ENCODE measurements at regions not wholly inside any gene's neighbourhood (a gene's known extent, or its start where the extent isn't known, plus 50 kb on each side); places are given as distances from the start of the nearest gene placed in this dataset.
"Not testable (repeated sequence)": the region's sequence is repeated elsewhere in the genome, so short reads cannot be mapped to it uniquely, and the experiment has no call there.

DNA sequence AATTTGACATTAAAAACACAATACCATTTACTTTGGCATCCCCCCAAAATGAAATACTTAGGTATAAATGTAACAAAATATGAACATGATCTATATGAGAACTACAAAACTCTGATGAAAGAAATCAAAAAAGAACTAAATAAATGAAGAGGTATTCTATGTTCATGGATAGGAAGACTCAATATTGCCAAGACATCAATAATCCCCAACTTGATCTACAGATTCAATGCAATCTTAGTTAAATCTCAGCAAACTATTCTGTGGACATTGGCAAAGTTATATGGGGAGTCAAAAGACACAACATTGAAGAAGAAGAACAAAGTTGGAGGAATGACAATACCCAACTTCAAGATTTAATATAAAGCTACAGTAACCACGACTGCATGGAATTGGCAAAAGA lies 145.2 kb upstream of the HEY2 start:
- TF ChIP-seq, protein P1, sequence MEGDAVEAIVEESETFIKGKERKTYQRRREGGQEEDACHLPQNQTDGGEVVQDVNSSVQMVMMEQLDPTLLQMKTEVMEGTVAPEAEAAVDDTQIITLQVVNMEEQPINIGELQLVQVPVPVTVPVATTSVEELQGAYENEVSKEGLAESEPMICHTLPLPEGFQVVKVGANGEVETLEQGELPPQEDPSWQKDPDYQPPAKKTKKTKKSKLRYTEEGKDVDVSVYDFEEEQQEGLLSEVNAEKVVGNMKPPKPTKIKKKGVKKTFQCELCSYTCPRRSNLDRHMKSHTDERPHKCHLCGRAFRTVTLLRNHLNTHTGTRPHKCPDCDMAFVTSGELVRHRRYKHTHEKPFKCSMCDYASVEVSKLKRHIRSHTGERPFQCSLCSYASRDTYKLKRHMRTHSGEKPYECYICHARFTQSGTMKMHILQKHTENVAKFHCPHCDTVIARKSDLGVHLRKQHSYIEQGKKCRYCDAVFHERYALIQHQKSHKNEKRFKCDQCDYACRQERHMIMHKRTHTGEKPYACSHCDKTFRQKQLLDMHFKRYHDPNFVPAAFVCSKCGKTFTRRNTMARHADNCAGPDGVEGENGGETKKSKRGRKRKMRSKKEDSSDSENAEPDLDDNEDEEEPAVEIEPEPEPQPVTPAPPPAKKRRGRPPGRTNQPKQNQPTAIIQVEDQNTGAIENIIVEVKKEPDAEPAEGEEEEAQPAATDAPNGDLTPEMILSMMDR (conservative IDR thresholded peaks at IDR 0.05) = no peak
- TF ChIP-seq ZFX (IDR thresholded peaks at IDR 0.05) = no peak
- H3K27ac ChIP-seq = no peak overlapping the region

DNA sequence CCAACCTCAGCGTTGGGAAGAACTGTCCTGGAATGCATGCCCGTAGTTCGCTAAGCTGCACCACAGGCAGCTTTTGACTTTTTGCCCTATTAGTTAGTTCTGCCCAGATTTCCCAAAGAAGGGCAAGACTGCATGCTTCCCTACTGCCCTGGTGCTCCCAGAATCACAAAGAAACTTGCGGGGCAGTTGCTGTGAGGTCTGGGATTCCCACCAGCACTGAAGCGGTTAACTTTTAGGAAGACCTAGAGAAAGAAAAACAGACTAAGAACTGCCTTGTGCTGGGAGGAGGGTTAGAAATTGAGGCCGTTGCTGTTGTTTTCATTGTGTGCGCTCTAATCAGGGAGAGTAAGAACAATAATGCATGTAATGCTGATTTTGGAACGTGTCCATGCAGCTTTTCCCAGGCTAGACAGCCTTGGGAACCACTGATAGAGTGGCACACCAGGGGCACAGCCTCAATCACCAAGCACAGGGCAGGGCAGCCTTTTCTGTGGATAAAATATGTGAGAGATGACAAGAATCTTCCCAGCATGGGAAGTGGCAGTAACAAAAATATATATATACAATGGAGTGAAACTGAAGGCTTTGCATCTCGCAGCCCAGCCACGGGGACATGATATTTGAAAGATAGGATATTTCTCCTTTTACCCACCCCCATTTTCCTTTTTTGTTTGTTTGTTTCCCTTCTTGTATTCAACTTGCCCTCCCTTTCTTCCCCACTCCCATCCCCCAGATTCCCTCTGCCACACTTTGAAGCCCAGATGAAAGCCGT lies 137.7 kb upstream of the HEY2 start:
- TF ChIP-seq, protein P1 (conservative IDR thresholded peaks at IDR 0.05) = no peak
- TF ChIP-seq ZFX (IDR thresholded peaks at IDR 0.05) = no peak
- H3K27ac ChIP-seq = no peak overlapping the region

DNA sequence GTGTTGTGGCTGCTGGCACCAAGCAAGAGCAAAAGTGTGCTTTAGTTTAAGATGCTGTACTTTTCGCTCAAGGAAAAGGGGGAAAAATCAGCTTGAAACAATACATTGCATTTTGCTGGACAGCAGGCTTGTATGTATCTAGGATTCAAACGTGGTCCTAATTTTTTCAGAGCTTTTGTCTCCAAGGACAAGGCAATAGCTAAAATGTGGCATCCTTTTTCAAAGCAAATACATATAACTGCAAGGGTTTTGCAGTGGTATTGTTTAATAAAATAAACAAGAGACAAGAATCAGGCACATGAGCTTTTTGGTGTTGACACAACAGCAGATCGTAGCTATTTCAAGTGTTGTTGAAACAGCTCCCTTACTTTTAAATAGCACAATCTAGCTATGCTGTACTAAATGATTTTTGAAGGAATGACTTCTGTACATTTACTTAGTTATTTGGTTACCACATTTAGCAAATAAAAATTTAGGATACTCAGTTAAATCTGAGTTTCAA lies 137.0 kb upstream of the HEY2 start:
- H3K27ac ChIP-seq = no peak overlapping the region
- no peak for TF ChIP-seq ZFX (IDR thresholded peaks at IDR 0.05)
- TF ChIP-seq, protein P1 (conservative IDR thresholded peaks at IDR 0.05) = no peak

DNA sequence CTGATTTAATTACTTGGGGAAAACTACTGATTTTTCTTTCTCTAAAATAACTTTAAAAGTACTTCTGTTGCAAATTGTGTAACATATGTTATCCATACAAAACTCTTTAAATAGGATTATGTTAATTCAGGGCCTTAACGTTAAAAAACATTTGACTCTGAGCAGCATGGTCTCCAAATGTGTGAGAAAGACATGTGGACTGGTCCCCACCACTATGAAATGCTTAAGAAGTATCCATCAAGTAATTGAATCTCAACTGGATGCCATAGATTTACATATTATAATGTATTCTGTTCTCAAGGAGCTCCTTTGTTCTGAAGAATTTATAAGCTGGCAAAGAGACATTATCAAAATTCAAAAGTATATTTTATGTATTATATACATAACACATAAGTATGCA lies 130.8 kb upstream of the HEY2 start:
- H3K27ac ChIP-seq = no peak overlapping the region
- TF ChIP-seq, protein P1 (conservative IDR thresholded peaks at IDR 0.05) = no peak
- no peak for TF ChIP-seq ZFX (IDR thresholded peaks at IDR 0.05)

DNA sequence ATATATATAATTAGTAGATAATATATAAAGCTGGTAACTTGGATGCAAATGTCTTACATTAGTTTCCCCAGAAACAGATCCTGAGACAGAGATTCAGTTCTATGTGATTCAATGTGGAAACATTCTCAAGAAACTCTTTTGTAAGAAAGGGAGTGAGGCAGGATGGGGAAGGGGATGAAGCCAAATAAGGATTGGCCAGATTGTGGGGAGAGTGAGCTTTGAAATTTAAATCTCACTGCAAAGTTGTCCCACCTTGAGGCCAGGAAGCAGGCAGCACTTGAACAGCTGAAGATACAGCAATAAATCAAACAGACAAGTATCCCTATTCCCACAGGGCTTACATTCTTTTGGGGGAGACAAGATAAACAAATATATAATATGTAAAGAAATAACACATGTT lies 126.3 kb upstream of the HEY2 start:
- TF ChIP-seq, protein P1 (conservative IDR thresholded peaks at IDR 0.05) = no peak
- TF ChIP-seq ZFX (IDR thresholded peaks at IDR 0.05) = no peak
- H3K27ac ChIP-seq = no peak overlapping the region

DNA sequence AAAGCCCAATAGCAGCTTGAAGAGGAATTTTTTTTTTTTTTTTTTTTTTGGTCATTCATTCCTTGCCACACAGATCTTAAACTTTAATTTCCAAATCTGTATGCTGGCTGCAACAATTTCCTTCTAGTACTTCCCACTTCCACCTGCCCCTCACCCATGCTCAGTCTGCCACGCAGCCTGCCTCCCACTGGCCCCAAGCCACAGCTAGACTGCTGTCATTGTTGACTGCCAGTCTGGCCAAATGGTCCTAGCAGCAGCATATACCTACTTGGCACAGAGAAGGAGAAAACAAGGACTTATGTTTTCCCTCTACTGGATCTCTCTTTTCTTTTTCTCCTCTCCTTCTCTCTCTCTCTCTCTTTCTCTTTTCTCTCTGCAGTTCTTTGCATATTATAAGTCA lies 118.3 kb upstream of the HEY2 start:
- TF ChIP-seq, protein P1 (conservative IDR thresholded peaks at IDR 0.05) = no peak
- no peak for TF ChIP-seq ZFX (IDR thresholded peaks at IDR 0.05)
- no peak overlapping the region for H3K27ac ChIP-seq

DNA sequence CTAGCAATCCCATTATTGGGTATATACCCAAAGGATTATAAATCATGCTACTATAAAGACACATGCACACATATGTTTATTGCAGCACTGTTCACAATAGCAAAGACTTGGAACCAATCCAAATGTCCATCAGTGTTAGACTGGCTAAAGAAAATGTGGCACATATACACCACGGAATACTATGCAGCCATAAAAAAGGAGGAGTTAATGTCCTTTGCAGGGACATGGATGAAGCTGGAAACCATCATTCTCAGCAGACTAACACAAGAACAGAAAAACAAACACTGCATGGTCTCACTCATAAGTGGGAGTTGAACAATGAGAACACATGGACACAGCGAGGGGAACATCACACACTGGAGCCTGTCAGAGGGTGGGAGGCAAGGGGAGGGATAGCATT lies 113.4 kb upstream of the HEY2 start:
- not testable (repeated sequence) for H3K27ac ChIP-seq

DNA sequence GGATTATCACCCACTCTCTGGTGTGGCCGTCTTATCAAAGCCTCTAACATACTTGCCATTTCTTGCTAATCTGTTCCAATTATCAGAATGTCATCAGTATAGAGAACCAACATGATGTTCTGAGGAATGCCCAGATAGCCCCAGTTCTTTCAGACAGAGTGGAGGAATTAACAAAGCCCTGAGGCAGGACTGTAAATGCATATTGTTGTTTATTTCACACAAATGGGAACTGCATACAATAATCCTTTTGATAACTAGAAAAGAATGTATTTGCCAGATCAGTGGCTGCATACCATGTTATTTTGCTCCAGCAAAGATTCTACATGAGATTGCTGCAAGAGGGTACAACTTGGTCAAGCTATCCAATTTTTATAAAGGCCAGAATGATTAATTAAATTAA lies 112.8 kb upstream of the HEY2 start:
- TF ChIP-seq ZFX (IDR thresholded peaks at IDR 0.05) = no peak
- TF ChIP-seq, protein P1 (conservative IDR thresholded peaks at IDR 0.05) = no peak

More for the DNA sequence above, 112.8 kb upstream of the HEY2 start:
- H3K27ac ChIP-seq = no peak overlapping the region

All from C4-2B (cell line).